Pulmonary artery endothelial cell (primary cell): ENCODE measurements at regions not wholly inside any gene's neighbourhood (a gene's known extent, or its start where the extent isn't known, plus 50 kb on each side); places are given as distances from the start of the nearest gene placed in this dataset.
"Not testable (repeated sequence)": the region's sequence is repeated elsewhere in the genome, so short reads cannot be mapped to it uniquely, and the experiment has no call there.

Source experiments
- DNase-seq: peaks from one replicate; pipeline ENCODE4 v3.0.0-alpha.2; 2011; ENCODE audit warnings: low read depth, low spot score

- peak; percentile 67 for DNase-seq
Observed at GRCh38 chr1:192476802-192477298, 98.7 kb upstream of the RGS1 start.

- no peak for DNase-seq
Observed at GRCh38 chr1:192477630-192478029, 97.9 kb upstream of the RGS1 start.

- DNase-seq, result peak; percentile 87
Observed at GRCh38 chr1:192485692-192486436, 89.7 kb upstream of the RGS1 start.

- no peak for DNase-seq
Observed at GRCh38 chr1:192488058-192488457, 87.5 kb upstream of the RGS1 start.

DNA sequence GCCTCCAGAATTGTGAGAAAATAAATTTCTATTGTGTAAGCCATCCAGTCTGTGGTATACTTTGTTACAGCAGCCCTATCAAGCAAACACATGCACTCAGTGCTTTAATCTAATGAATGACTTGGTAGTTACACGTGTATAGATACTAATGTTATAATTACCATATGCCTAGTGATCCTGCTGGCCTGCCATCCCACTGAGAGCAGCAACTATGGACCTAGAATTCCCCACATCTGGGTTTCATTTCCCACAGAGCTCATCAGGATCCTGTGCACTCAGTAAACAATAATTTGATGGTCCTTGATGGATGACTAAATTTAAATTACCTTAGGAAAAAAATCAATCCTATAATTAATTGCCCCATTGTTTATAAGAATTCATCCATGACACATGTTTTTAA is 86.5 kb upstream of the RGS1 start:
- no peak for DNase-seq

- DNase-seq, result peak; percentile 92
Observed at GRCh38 chr1:192489748-192490147, 85.8 kb upstream of the RGS1 start.

GRCh38 chr1:192491804-192492554 is 83.6 kb upstream of the RGS1 start:
- no peak for DNase-seq

- DNase-seq, result no peak
Observed at GRCh38 chr1:192493584-192493983, 82.0 kb upstream of the RGS1 start.

DNA sequence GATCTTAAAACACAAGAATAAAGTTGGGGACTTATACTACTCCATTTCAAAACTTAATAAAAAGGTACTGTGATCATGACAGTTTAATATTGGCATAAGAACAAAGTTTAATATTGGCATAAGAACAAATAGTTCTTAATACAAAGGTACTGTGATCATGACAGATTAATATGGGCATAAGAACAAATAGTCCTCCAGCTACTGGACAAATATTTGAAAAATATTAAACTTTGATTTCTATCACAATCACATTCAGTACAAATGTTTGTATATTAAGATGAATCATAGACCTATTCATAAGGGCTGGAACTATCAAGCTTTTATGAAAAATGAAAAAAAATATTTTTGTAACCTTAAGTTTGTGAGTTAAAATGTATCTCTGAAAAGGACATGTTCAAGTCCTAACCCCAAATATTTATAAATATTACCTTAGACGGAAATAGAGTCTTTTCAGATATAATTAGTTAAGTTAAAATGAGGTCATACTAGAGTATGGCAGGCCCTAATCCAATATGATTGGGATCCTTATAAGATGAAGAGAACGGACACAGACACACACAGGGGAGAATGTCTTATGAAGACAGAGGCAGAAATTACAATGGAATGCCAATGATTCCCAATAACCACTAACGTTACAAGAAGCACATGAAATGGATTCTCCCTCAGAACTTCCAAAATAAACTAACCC is 79.1 kb upstream of the RGS1 start:
- no peak for DNase-seq

GRCh38 chr1:192497214-192497794 is 78.3 kb upstream of the RGS1 start:
- DNase-seq, result no peak

DNA sequence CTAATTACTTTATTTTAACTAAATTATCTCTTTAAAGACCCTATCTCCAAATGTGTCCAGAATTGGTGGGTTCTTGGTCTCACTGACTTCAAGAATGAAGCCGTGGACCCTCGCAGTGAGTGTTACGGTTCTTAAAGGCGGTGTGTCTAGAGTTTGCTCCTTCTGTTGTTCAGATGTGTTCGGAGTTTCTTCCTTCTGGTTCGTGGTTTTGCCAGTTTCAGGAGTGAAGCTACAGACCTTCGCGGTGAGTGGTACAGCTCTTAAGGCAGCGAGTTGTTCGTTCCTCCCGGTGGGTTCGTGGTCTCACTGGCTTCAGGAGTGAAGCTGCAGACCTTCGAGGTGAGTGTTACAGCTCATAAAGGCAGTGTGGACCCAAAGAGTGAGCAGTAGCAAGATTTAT is 77.5 kb upstream of the RGS1 start:
- not testable (repeated sequence) for DNase-seq

DNA sequence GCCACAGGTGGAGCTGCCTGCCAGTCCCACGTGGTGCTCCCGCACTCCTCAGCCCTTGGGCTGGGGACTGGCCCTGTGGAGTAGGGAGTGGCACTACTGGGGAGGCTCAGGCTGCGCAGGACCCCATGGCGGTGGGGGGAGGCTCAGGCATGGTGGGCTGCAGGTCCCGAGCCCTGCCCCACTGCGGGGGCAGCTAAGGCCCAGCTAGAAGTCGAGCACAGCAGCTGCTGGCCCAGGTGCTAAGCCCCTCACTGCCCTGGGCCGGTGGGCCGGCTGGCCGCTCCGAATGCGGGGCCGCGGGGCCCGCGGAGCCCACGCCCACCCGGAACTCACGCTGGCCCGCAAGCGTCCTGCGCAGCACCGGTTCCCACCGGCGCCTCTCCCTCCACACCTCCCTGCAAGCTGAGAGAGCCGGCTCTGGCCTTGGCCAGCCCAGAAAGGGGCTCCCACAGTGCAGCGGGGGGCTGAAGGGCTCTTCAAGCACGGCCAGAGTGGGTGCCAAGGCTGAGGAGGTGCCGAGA is 76.5 kb upstream of the RGS1 start:
- not testable (repeated sequence) for DNase-seq

- DNase-seq, result not testable (repeated sequence)
Observed at GRCh38 chr1:192500541-192500940, 75.0 kb upstream of the RGS1 start.

GRCh38 chr1:192506741-192507155 is 68.8 kb upstream of the RGS1 start:
- DNase-seq, result no peak

DNA sequence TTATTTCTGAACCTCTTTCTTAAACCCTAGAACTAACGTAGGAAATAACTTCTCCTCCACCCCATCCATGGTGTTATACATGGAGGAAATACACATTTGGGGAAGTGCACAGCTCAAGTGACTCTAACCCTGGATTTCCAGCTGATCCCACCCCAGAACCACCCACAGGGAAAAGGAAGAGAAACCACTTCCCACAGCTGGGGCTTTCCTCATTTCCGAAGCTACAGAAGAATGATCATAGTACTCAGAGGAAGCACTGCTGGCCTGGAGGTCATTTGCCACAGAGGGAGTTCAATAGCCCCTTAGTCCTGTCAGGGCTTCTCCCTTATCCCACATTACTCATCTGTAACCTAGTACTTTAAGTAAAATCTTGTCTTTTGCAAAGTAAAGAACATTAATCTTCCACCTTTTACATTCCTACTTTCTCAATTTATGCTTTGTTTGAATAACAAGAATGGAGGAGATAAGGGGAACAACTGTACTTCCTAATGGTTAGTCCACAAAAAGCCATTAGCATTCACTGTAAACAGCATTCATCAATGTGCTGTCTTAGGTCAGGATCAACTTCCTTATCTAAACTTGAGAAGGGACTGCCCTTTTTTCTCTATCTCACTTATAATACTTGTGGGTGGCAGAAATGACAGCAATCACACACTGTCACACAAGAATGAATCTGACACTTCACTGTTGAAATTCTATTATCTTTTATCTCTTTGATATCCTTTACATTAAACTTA is 63.0 kb upstream of the RGS1 start:
- DNase-seq, result no peak

GRCh38 chr1:192513196-192513595 is 62.4 kb upstream of the RGS1 start:
- DNase-seq, result no peak

DNA sequence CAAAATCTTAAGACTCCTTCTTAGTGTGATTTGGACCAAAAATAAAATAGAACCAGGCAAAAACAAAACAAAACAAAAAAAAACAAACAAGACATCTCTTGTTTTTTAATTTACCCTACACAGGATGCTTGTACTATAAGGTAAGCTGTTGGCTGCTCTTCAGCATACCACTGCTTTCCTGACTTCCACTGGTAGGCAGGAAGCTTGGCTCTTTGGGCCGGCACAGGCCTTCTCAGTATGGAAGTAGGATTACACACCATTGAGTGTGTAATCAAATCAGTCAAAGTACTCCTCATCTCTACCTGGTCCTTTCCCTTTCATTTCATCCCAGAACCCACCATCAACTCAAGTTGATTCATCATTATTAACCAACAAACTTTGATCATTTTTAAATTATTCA is 61.9 kb upstream of the RGS1 start:
- no peak for DNase-seq

DNA sequence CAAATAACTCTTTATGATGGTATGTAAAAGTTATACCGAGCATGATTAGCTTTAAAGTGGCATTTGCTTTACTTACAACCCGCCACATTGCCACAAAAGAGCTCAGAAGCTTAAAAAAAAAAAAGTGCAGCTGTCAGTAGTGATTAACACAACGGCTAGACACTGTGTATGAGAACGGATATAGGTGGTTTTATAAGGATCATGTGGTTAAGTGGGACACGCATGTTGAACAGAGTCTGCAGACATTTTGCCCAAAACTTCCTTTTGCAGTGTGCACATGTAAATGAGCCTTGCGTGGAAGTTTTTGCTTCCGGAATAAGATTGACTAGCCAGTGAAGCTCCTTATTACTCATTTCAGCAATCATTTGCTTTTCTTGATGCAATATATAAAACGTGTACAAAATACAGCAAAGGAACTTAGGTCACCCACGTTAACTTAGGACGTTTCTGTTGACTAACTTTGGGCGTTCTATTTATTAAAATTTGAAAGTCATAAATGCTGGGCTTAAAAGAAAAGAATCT is 58.7 kb upstream of the RGS1 start:
- no peak for DNase-seq

GRCh38 chr1:192517716-192518355 is 57.7 kb upstream of the RGS1 start:
- DNase-seq, result not testable (repeated sequence)

DNA sequence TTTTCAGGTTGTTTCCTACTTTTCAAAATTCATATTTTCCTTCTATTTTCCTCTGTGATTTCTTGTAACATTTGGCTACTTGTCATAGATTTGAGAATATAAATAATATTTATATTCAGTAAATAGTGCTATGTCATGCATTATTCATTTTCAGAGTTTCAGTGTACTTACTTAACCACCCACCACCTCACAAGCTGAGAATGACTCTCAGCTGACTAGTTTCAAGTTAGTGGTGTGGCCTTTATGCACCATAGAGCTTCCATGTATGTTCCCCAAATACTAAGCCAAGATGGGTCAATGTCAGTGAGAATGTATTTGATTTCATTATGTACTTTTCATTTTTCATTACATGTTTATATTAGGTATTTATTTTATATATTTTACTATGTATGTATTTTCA is 56.9 kb upstream of the RGS1 start:
- DNase-seq, result no peak
